ENCODE measurements at regions not wholly inside any gene's neighbourhood (a gene's known extent, or its start where the extent isn't known, plus 50 kb on each side); places are given as distances from the start of the nearest gene placed in this dataset.

- no peak for DNase-seq (ENCODE audit: low read depth)
- H3K4me3 ChIP-seq (ENCODE audit: low read length), result no peak overlapping the region
- TF ChIP-seq CTCF (IDR thresholded peaks at IDR 0.05; ENCODE audit: insufficient read depth, low read depth, low read length, missing control alignments), result no peak
Measured at GRCh38 chr11:114847306-114847975, 169.1 kb downstream of the NXPE2 start.

DNA sequence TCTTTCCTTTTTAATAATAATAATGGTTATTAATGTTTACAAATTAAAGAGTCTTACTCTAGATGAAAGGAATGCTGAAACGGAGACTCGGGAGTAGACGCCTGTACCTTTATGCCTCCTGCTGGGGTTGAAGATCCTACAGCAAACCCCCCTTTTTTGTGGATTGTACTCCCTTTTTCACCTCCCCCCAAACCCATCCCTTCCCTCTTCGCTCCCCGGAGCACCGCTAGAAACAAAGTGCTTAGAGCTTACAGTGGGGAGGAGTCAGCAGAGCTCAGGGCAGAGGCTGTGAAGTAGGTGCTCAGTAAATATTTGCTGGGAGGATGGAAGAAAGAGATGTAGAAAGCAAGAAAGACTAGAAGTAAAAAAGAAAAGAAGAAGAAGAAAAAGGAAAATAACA lies 169.7 kb downstream of the NXPE2 start:
- DNase-seq (ENCODE audit: low read depth), result no peak
- TF ChIP-seq CTCF (IDR thresholded peaks at IDR 0.05; ENCODE audit: insufficient read depth, low read depth, low read length, missing control alignments), result no peak
- H3K4me3 ChIP-seq (ENCODE audit: low read length), result no peak overlapping the region

- no peak overlapping the region for H3K4me3 ChIP-seq (ENCODE audit: low read length)
- no peak for DNase-seq (ENCODE audit: low read depth)
- TF ChIP-seq CTCF (IDR thresholded peaks at IDR 0.05; ENCODE audit: insufficient read depth, low read depth, low read length, missing control alignments), result no peak
Measured at GRCh38 chr11:114857281-114857680, 179.0 kb downstream of the NXPE2 start.

GRCh38 chr11:114864896-114865295 lies 186.6 kb downstream of the NXPE2 start:
- no peak overlapping the region for H3K4me3 ChIP-seq (ENCODE audit: low read length)

DNA sequence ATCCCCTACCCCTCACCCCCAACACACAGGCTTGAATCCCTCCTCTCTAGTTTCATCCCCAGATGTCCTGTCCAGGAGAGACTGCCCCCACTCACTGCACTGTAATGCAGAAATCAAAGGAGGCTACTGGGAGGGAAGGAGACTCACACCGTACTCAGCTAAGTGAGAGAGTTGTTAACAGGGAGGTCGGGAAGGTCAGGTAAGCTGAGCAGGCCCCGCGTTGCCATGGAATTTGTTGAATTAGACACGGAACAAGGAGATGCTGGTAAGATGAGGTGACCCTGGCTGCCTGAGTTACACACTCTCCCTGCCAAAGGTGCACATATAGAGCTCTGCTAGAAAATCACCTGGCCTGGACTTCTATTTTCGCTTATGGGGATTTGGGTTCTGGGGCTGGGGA lies 197.9 kb downstream of the NXPE2 start:
- no peak for TF ChIP-seq CTCF (IDR thresholded peaks at IDR 0.05; ENCODE audit: insufficient read depth, low read depth, low read length, missing control alignments)
- no peak overlapping the region for H3K4me3 ChIP-seq (ENCODE audit: low read length)
- DNase-seq (ENCODE audit: low read depth), result no peak

More at GRCh38 chr11:114864896-114865295, 186.6 kb downstream of the NXPE2 start:
- DNase-seq (ENCODE audit: low read depth), result no peak
- no peak for TF ChIP-seq CTCF (IDR thresholded peaks at IDR 0.05; ENCODE audit: insufficient read depth, low read depth, low read length, missing control alignments)

DNA sequence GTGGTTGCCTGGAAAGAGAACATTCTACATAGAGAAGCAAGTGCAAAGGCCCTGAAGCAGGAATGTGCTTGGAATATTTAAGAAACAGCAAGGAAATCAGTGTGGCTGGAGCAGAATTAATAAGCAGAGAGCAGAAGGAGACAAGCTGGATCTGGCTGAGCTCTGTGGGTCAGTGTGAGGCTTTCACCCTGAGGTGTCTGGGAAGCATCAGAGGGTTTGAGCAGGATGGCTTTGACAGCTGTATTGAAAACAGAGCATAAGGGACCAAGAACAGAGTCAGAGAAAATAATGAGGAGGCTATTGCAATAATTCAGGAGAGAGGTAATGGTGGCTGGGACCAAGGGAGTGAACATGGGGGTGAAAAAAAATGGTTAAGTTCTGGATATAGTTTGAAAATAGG lies 199.6 kb downstream of the NXPE2 start:
- no peak for TF ChIP-seq CTCF (IDR thresholded peaks at IDR 0.05; ENCODE audit: insufficient read depth, low read depth, low read length, missing control alignments)
- no peak for DNase-seq (ENCODE audit: low read depth)
- H3K4me3 ChIP-seq (ENCODE audit: low read length), result no peak overlapping the region

DNA sequence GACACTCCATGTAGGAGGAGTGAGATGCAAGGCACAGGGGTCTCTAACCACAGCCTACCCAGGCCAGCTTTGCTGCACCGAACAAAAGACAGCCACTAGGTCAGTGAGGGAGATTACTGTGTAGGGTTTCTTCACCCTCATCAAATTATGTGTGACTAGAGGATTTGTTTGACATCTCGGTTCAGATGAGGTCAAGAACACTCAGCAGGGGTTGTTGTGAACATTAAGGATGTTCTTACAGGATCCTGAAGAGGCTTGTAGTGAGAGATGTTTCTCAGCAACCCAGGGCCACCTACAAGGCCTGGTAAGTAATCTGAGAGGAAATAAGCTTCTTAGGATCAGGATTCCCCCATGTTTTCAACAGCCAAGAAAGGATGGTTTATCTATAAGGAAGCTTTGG lies 202.1 kb downstream of the NXPE2 start:
- DNase-seq (ENCODE audit: low read depth), result no peak
- TF ChIP-seq CTCF (IDR thresholded peaks at IDR 0.05; ENCODE audit: insufficient read depth, low read depth, low read length, missing control alignments), result no peak
- H3K4me3 ChIP-seq (ENCODE audit: low read length), result no peak overlapping the region

Data from epithelial cell of esophagus (primary cell).